GM18951 (cell line): ENCODE measurements at regions not wholly inside any gene's neighbourhood (a gene's known extent, or its start where the extent isn't known, plus 50 kb on each side); places are given as distances from the start of the nearest gene placed in this dataset.

Source experiments
- POLR2A ChIP-seq: IDR thresholded peaks from 4 replicates; pipeline ENCODE4 v1.6.1; 2011; ENCODE audit warnings: mild to moderate bottlenecking; ENCODE audit not compliant: insufficient read length, insufficient read depth; ENCODE audit errors: extremely low read depth
- in situ Hi-C: fragments of 300-500 bp; cut with MboI; formaldehyde crosslinking; loops from one replicate; pipeline ENCODE4 v1.12.0; 2022; ENCODE audit warnings: low sequenced_read_pairs, mixed read lengths, inconsistent platforms; ENCODE audit not compliant: unreplicated experiment

DNA sequence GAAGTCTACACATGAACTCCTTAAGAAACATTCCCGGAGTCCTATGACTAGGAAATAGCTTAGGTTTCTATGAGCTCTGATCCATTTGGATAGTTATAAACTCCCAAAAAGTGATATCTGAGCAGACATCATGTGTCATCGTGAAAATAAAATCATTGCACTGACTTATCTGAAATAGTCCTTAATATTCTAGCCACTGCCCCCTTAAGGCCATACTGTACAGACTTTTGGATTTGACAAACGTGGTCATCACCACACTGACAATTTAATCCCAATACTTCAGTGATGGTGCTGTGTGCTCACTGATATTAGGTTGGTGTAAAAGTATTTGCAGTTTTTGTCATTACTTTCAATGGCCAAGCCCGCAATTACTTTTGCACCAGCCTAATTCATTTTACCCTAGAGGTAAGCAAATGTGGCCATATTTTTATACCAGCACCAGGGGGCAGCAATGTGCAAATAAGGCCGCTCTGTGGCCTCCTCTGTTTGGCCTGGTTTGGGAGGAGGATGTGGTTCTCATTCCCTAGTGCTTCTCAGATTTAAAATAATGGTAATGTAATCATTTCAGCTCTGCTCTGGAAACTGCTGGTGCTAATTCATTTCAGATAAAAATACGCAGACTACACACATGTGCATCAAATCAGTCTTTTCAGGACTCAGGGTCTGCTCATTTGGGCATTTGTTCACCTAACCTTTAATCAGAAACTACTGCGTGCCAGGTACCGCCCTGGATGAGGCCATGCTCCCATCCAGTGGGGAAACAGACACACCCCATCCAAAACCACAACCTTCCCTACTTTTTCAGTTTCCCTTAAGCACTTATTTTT lies 196.4 kb upstream of the C1QTNF7 start:
- no peak for TF ChIP-seq POLR2A
- in situ Hi-C loops: loop anchor here (10.0 to 25.0 kb wide), 2 partner anchors 163 to 431 kb away; partner anchors contain the start of gene FBXL5

- in situ Hi-C loops: loop anchor here (10.0 to 25.0 kb wide), 2 partner anchors 162 to 430 kb away; partner anchors contain the start of gene FBXL5
Observed at GRCh38 chr4:15232366-15233263, 195.2 kb upstream of the C1QTNF7 start.

GRCh38 chr4:15233264-15233597 lies 194.6 kb upstream of the C1QTNF7 start:
- no peak for TF ChIP-seq POLR2A
- in situ Hi-C loops: loop anchor here (10.0 to 25.0 kb wide), 2 partner anchors 162 to 429 kb away; partner anchors contain the start of gene FBXL5

More at GRCh38 chr4:15232366-15233263, 195.2 kb upstream of the C1QTNF7 start:
- no peak for TF ChIP-seq POLR2A

GRCh38 chr4:15233626-15234025 lies 194.2 kb upstream of the C1QTNF7 start:
- TF ChIP-seq POLR2A: no peak
- in situ Hi-C loops: loop anchor here (10.0 to 25.0 kb wide), 2 partner anchors 161 to 429 kb away; partner anchors contain the start of gene FBXL5

- in situ Hi-C loops: loop anchor here (10.0 to 25.0 kb wide), 2 partner anchors 161 to 428 kb away; partner anchors contain the start of gene FBXL5
- TF ChIP-seq POLR2A: no peak
Observed at GRCh38 chr4:15234116-15234855, 193.5 kb upstream of the C1QTNF7 start.

- in situ Hi-C loops: loop anchor here (10.0 to 25.0 kb wide), 2 partner anchors 160 to 428 kb away; partner anchors contain the start of gene FBXL5
- TF ChIP-seq POLR2A: no peak
Observed at GRCh38 chr4:15234856-15235126, 193.0 kb upstream of the C1QTNF7 start.

- TF ChIP-seq POLR2A: no peak
- in situ Hi-C loops: loop anchor here (10.0 to 25.0 kb wide), 2 partner anchors 160 to 427 kb away; partner anchors contain the start of gene FBXL5
Observed at GRCh38 chr4:15235135-15235534, 192.7 kb upstream of the C1QTNF7 start.

DNA sequence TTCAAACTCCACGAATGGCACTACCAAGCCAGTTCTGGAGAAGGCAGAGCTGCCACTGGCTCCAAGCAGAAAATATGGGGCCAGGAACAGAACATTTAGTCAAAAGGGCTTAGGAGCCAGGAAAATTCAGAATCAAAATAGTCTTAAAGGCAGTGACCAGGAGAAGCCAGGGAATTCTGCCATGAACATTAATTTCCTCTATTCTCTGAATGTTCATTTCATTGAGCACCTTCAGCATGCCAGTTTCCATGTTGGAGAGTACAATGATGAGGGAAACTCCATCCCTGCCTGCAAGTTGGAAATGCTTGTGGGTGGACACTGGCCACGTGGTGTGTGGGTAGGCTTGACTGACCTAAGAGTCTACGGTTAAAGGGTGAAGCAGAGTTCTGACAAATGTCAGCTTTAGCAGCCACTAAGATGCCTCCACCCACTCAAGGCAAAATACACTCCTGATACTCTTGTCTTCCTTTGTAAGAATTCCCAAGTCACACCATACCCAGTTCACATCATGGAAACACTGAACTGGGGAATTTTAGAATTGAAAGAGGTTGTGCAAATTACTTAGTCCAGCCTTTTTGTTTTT lies 190.1 kb upstream of the C1QTNF7 start:
- TF ChIP-seq POLR2A: no peak
- in situ Hi-C loops: loop anchor here (10.0 to 25.0 kb wide), 2 partner anchors 157 to 425 kb away; partner anchors contain the start of gene FBXL5

GRCh38 chr4:15238720-15239119 lies 189.1 kb upstream of the C1QTNF7 start:
- in situ Hi-C loops: loop anchor here (10.0 to 25.0 kb wide), 2 partner anchors 156 to 424 kb away; partner anchors contain the start of gene FBXL5
- TF ChIP-seq POLR2A: no peak

DNA sequence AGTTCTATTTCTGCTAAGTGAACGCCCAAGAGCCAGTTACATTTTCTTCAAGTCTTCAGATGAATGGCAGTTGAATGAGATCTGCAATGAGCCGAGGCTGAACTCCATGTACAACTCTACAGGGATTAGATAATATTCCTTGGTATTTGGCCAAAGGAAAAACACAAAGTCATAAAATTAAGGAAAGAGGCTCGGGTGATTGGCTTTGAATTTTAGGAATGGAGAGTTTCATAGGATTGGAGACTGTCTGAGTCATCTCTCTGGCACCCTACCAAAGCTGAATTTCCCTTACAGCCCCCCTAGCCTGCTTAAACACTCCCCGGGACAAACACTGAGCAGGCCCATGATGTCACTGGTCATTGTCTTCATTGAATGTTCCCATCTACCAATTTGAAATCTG lies 188.0 kb upstream of the C1QTNF7 start:
- no peak for TF ChIP-seq POLR2A
- in situ Hi-C loops: loop anchor here (5.0 to 25.0 kb wide), 3 partner anchors 155 to 422 kb away; partner anchors contain the start of gene FBXL5

- no peak for TF ChIP-seq POLR2A
- in situ Hi-C loops: loop anchor here (5.0 to 25.0 kb wide), 2 partner anchors 217 to 422 kb away; partner anchors contain the start of gene FBXL5
Observed at GRCh38 chr4:15240764-15241163, 187.1 kb upstream of the C1QTNF7 start.

- in situ Hi-C loops: loop anchor here (5.0 to 25.0 kb wide), 2 partner anchors 215 to 420 kb away; partner anchors contain the start of gene FBXL5
Observed at GRCh38 chr4:15242021-15242420, 185.8 kb upstream of the C1QTNF7 start.

More at GRCh38 chr4:15242021-15242420, 185.8 kb upstream of the C1QTNF7 start:
- TF ChIP-seq POLR2A: no peak
